B cell (primary cell): ENCODE measurements at regions not wholly inside any gene's neighbourhood (a gene's known extent, or its start where the extent isn't known, plus 50 kb on each side); places are given as distances from the start of the nearest gene placed in this dataset.

Source experiments
- ATAC-seq: fragments of 200-7000 bp; cut with Tn5 transposase; one replicate; pipeline ENCODE4 v1.10.0; 2021; ENCODE audit warnings: low read depth, mild to moderate bottlenecking, moderate number of reproducible peaks, moderate library complexity
- CTCF ChIA-PET: fragments of 350-600 bp; sonication (Branson Sonifier 250); formaldehyde crosslinking; loops from one replicate; lab custom pipeline; 2021; ENCODE audit warnings: antibody characterized with exemption, inconsistent platforms; lab: Charles Lee
- POLR2A ChIA-PET: fragments of 350-600 bp; sonication (Branson Sonifier 250); formaldehyde crosslinking; loops from one replicate; lab custom pipeline; 2021; ENCODE audit warnings: antibody characterized with exemption; lab: Charles Lee
- DNase-seq: peaks from one replicate; pipeline ENCODE4 v3.0.0; 2013
- H2AFZ ChIP-seq: 2 replicates; pipeline ENCODE4 v1.6.1; 2012; ENCODE audit warnings: mild to moderate bottlenecking, low read depth, low read length; ENCODE audit not compliant: insufficient read depth, poor library complexity, severe bottlenecking
- H3K27ac ChIP-seq, 2 donors: 1 replicate in 1 of 2; 2 replicates in 1 of 2; pipeline ENCODE4 v1.5.1; 2012 to 2013; ENCODE audit warnings: low read length in 2 of 2, mild to moderate bottlenecking in 2 of 2, moderate library complexity in 1 of 2
- H3K27me3 ChIP-seq, 4 experiments: fragments of 200-600 bp in 1 of 4; sonication (generic) in 1 of 4; replicated peaks in 1 of 4; 1 replicate in 2 of 4; 2 replicates in 2 of 4; pipeline versions ENCODE4 v1.6.1 to v1.7.0; 2013 to 2016; ENCODE audit warnings: low read length in 3 of 4, mild to moderate bottlenecking in 2 of 4, mixed read lengths in 1 of 4, moderate library complexity in 1 of 4; ENCODE audit not compliant: insufficient read depth in 4 of 4, control insufficient read depth in 3 of 4; ENCODE audit errors: control extremely low read depth in 1 of 4
- H3K36me3 ChIP-seq, 2 experiments: replicated peaks in 1 of 2; 1 replicate in 1 of 2; 2 replicates in 1 of 2; pipeline versions ENCODE4 v1.6.1 to v1.7.1; 2013; ENCODE audit warnings: low read length in 1 of 2; ENCODE audit not compliant: insufficient read depth in 2 of 2, control insufficient read depth in 1 of 2; ENCODE audit errors: control extremely low read depth in 1 of 2, extremely low read depth in 1 of 2
- H3K4me1 ChIP-seq, 2 donors: fragments of 200-600 bp in 1 of 2; sonication (generic) in 1 of 2; 1 replicate in 1 of 2; 2 replicates in 1 of 2; pipeline versions ENCODE4 v1.5.1 to v1.6.1; 2013 to 2017; ENCODE audit warnings: low read length in 2 of 2; ENCODE audit not compliant: control insufficient read depth in 2 of 2, insufficient read depth in 2 of 2
- H3K4me2 ChIP-seq: replicated peaks from 2 replicates; pipeline ENCODE3; 2012; ENCODE audit warnings: mild to moderate bottlenecking, low read depth, low read length; ENCODE audit not compliant: poor library complexity, severe bottlenecking
- H3K4me3 ChIP-seq, 5 experiments: fragments of 200-600 bp in 1 of 5; sonication (generic) in 1 of 5; 1 replicate in 3 of 5; 2 replicates in 2 of 5; pipeline versions ENCODE4 v1.5.1 to v1.7.0; 2011 to 2016; ENCODE audit warnings: low read length in 4 of 5, mild to moderate bottlenecking in 4 of 5, low read depth in 2 of 5, control low read depth in 1 of 5, moderate library complexity in 1 of 5; ENCODE audit not compliant: insufficient read depth in 1 of 5; ENCODE audit errors: control extremely low read depth in 1 of 5, extremely low read depth in 1 of 5
- H3K79me2 ChIP-seq: fragments of 200-600 bp; sonication (generic); one replicate; pipeline ENCODE4 v1.6.0; 2016; ENCODE audit warnings: low read length; ENCODE audit not compliant: control insufficient read depth, insufficient read depth
- H3K9ac ChIP-seq: fragments of 200-600 bp; sonication (generic); 2 replicates; pipeline ENCODE4 v1.6.1; 2017; ENCODE audit warnings: mild to moderate bottlenecking, low read length, moderate library complexity
- H3K9me3 ChIP-seq, 3 donors: one replicate each; pipeline versions ENCODE4 v1.6.1 to v1.7.1; 2013; ENCODE audit warnings: low read length in 2 of 3; ENCODE audit not compliant: control insufficient read depth in 2 of 3, insufficient read depth in 1 of 3; ENCODE audit errors: control extremely low read depth in 1 of 3
- H4K20me1 ChIP-seq: 2 replicates; pipeline ENCODE4 v1.6.0; 2012; ENCODE audit warnings: mild to moderate bottlenecking, low read length; ENCODE audit not compliant: insufficient read depth, control insufficient read depth, poor library complexity, severe bottlenecking
- H3K27ac Mint-ChIP-seq: one replicate; pipeline ENCODE4 v1.8.0; 2021; ENCODE audit warnings: mixed read lengths
- H3K27me3 Mint-ChIP-seq: one replicate; pipeline ENCODE4 v1.8.0; 2021; ENCODE audit warnings: mixed read lengths
- H3K4me1 Mint-ChIP-seq: one replicate; pipeline ENCODE4 v1.8.0; 2021; ENCODE audit warnings: mixed read lengths
- H3K4me3 Mint-ChIP-seq: one replicate; pipeline ENCODE4 v1.8.0; 2021; ENCODE audit warnings: mixed read lengths
- H3K9me3 Mint-ChIP-seq: one replicate; pipeline ENCODE4 v1.8.0; 2022; ENCODE audit warnings: mixed read lengths; ENCODE audit not compliant: insufficient read depth
- CTCF ChIP-seq: fragments of 200-600 bp; IDR thresholded peaks from one replicate; pipeline ENCODE4 v1.8.0; 2022; ENCODE audit warnings: antibody characterized with exemption, mild to moderate bottlenecking
- EZH2 ChIP-seq: IDR thresholded peaks from 2 replicates; pipeline ENCODE4 v1.6.1; 2012; ENCODE audit warnings: borderline replicate concordance, low read depth, mild to moderate bottlenecking, moderate library complexity, low read length; ENCODE audit not compliant: insufficient read depth, poor library complexity, severe bottlenecking
- WGBS: methylation state at CpG from one replicate; pipeline ENCODE4 v1.1.5; 2013; ENCODE audit warnings: missing lambda C conversion rate; ENCODE audit not compliant: insufficient coverage; 5-methylcytosine and 5-hydroxymethylcytosine counted together
- intact Hi-C: fragments of 100-400 bp; cut with micrococcal nuclease; formaldehyde crosslinking; loops from one replicate; pipeline ENCODE4 v1.10.0; 2022

GRCh38 chr22:46044621-46045458, 67.9 kb upstream of the WNT7B start:
- WGBS, result 2% methylated on average over 79 of the region's 87 CpGs
- peak overlapping the region; percentile 71 for H3K9ac ChIP-seq
- TF ChIP-seq CTCF, result no peak
- TF ChIP-seq EZH2, result no peak
- peak overlapping the region; percentile 78 for H2AFZ ChIP-seq
- no peaks in the 10 kb centered on the region for H4K20me1 ChIP-seq
- H3K9me3 ChIP-seq, result no peaks in the 10 kb centered on the region
- peak overlapping the region; percentile 15 to 74 (median 61) for H3K4me3 ChIP-seq
- Mint-ChIP-seq H3K9me3 (no peaks in the 10 kb centered on the region), H3K27ac (peak overlapping the region; percentile 92), H3K27me3 (no peaks in the 10 kb centered on the region), H3K4me1 (peaks cover 42% of the 10 kb centered on the region), H3K4me3 (peak overlapping the region; percentile 88)
- intact Hi-C loops, result loop anchor here (1.0 to 2.0 kb wide), 3 partner anchors 8 to 26 kb away; no protein-coding TSS in a partner anchor
- H3K79me2 ChIP-seq, result peaks cover 65% of the 10 kb centered on the region
- CTCF ChIA-PET, result interaction anchor here (0.8 to 1.9 kb wide), 4 partner anchors 8 to 38 kb away, joined by 3 to 6 read pairs (median 4); no protein-coding TSS in a partner anchor
- peaks cover 35 to 46% of the 10 kb centered on the region in 2 donors for H3K4me1 ChIP-seq
- POLR2A ChIA-PET, result interaction anchor here (0.5 to 2.8 kb wide), 4 partner anchors 9 to 860 kb away, joined by 3 to 13 read pairs (median 7); no protein-coding TSS in a partner anchor
- H3K4me2 ChIP-seq, result peak overlapping the region; percentile 88
- ATAC-seq, result peak; percentile 49
- H3K36me3 ChIP-seq, result no peaks in the 10 kb centered on the region
- H3K27ac ChIP-seq, result peak overlapping the region; percentile 47 to 54
- H3K27me3 ChIP-seq, result peaks cover 0 to 5% (median 0%) of the 10 kb centered on the region in 4 experiments
- DNase-seq, result peak; percentile 24
